Astrocyte of the spinal cord (primary cell): ENCODE measurements at regions not wholly inside any gene's neighbourhood (a gene's known extent, or its start where the extent isn't known, plus 50 kb on each side); places are given as distances from the start of the nearest gene placed in this dataset.

ENCODE experiments used
- DNase-seq: peaks from one replicate; pipeline ENCODE4 v3.0.0; 2011; ENCODE audit warnings: low read depth, low spot score
- H3K4me3 ChIP-seq: 2 replicates; pipeline ENCODE4 v1.5.1; 2011; ENCODE audit warnings: low read depth, mild to moderate bottlenecking, low read length, moderate library complexity
- CTCF ChIP-seq: IDR thresholded peaks from 2 replicates; pipeline ENCODE4 v1.5.1; 2012; ENCODE audit warnings: low read depth, mild to moderate bottlenecking, low read length, inconsistent platforms
- in situ Hi-C: cut with HindIII; loops from 2 replicates; pipeline ENCODE4 v1.10.0; 2017; ENCODE audit warnings: low sequenced_read_pairs

GRCh38 chr10:54880996-54881395 lies 80.0 kb upstream of the PCDH15 start:
- in situ Hi-C loops, result no loop called here
- TF ChIP-seq CTCF, result no peak
- no peak for DNase-seq
- H3K4me3 ChIP-seq, result no peak overlapping the region

DNA sequence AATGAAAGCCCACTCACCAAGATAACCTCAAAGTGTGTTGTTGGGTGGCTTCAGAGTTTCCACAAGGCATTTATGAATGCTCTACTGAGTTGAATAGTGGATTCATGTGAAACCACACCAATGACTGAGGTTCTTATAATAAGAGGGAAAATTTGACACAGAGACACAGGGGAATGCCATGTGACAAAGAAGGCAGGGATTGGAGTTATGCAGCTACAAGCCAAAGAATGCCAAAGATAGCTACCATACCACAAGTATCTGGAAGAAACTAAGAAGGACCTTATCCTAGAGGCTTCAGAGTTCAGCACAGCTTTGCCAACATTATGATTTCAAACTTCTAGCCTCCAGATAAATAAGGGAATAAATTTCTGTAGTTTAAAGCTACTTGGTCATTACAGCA lies 68.0 kb upstream of the PCDH15 start:
- no peak for DNase-seq
- in situ Hi-C loops, result no loop called here
- no peak for TF ChIP-seq CTCF
- H3K4me3 ChIP-seq, result no peak overlapping the region

DNA sequence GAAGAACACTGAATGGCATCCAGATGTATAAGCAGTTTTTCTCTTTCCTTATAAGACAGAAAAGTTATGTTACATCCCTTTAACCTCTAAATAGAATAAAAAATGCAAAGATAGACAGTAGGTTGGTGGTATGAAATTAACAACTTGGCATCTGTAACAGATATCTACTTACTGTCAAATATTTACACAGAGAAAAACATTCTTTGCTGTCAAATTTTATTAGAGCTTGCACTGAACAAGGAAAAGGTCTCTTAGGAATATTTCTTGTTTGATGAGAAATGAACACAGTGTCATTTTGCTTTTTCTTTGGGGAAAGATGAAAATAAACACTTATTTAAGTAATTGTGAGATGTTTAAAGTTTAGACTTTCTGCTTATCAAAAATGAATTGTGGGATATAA lies 65.6 kb upstream of the PCDH15 start:
- in situ Hi-C loops, result no loop called here
- no peak for TF ChIP-seq CTCF
- H3K4me3 ChIP-seq, result no peak overlapping the region
- no peak for DNase-seq

DNA sequence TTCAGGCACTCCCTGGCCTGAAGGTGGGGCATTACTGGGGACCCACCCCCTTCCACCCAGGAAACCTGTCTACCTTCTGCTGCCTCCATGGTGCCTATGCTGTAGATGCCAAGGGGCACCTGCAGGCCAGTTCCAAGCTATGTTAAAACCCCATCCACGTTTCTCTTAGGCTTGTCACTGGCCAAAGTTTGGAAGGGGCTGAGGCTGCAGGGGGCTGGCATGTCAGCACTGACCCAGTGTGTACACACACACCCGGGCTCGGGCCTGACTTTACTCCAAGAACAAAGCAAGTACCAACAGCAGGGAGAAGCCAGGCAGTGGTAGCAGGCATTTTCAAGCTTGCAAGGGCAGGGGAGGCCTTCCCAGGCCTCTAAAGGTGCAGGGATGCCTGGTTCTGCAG lies 53.8 kb upstream of the PCDH15 start:
- DNase-seq, result no peak
- no peak for TF ChIP-seq CTCF
- H3K4me3 ChIP-seq, result no peak overlapping the region
- in situ Hi-C loops, result no loop called here

- no peak for TF ChIP-seq CTCF
- in situ Hi-C loops, result no loop called here
- no peak overlapping the region for H3K4me3 ChIP-seq
- DNase-seq, result no peak
Observed at GRCh38 chr10:54854389-54854788, 53.4 kb upstream of the PCDH15 start.

DNA sequence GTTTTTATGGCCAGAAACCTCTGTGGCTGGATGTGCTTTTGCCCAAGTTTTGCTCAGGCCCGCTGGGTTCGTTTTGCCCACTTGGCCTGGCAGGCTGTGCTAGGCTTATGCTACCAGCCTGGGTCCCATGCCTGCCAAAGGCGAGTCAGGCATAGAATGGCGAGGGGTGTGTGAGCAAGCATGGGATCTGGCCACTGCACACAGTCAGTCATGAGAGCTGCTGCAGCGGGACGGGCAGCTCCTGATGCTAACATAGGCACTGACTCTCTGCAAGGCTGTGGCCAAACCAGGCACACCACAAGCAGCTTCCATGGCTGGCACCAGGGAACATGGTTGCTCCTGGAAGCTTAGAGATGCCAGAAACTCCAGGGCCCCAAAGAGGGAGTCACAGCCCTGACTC lies 52.9 kb upstream of the PCDH15 start:
- in situ Hi-C loops, result no loop called here
- H3K4me3 ChIP-seq, result no peak overlapping the region
- TF ChIP-seq CTCF, result no peak
- no peak for DNase-seq
